ENCODE measurements at regions not wholly inside any gene's neighbourhood (a gene's known extent, or its start where the extent isn't known, plus 50 kb on each side); places are given as distances from the start of the nearest gene placed in this dataset.
A peak's percentile ranks its signal among the peaks of the same experiment; 100 is the strongest.
"Not testable (repeated sequence)": the region's sequence is repeated elsewhere in the genome, so short reads cannot be mapped to it uniquely, and the experiment has no call there.

- no peak for DNase-seq (ENCODE audit: low spot score)
These were observed 93.3 kb upstream of the MAML3 start for GRCh38 chr4:140247237-140247636.

- no peak for DNase-seq (ENCODE audit: low spot score)
These were observed 92.2 kb upstream of the MAML3 start for GRCh38 chr4:140246216-140246615.

- DNase-seq (ENCODE audit: low spot score), result no peak
These were observed 90.3 kb upstream of the MAML3 start for GRCh38 chr4:140244328-140244727.

- DNase-seq (ENCODE audit: low spot score), result peak; percentile 70
These were observed 89.3 kb upstream of the MAML3 start for GRCh38 chr4:140243278-140243753.

- no peak for DNase-seq (ENCODE audit: low spot score)
These were observed 88.6 kb upstream of the MAML3 start for GRCh38 chr4:140242357-140243277.

- no peak for DNase-seq (ENCODE audit: low spot score)
These were observed 86.3 kb upstream of the MAML3 start for GRCh38 chr4:140240237-140240636.

- DNase-seq (ENCODE audit: low spot score), result no peak
These were observed 85.3 kb upstream of the MAML3 start for GRCh38 chr4:140239311-140239710.

GRCh38 chr4:140238351-140239056 is 84.5 kb upstream of the MAML3 start:
- DNase-seq (ENCODE audit: low spot score), result no peak

GRCh38 chr4:140237616-140238350 is 83.8 kb upstream of the MAML3 start:
- no peak for DNase-seq (ENCODE audit: low spot score)

- DNase-seq (ENCODE audit: low spot score), result no peak
These were observed 82.7 kb upstream of the MAML3 start for GRCh38 chr4:140236654-140237169.

- no peak for DNase-seq (ENCODE audit: low spot score)
These were observed 80.7 kb upstream of the MAML3 start for GRCh38 chr4:140234697-140235060.

- no peak for DNase-seq (ENCODE audit: low spot score)
These were observed 80.1 kb upstream of the MAML3 start for GRCh38 chr4:140233791-140234696.

GRCh38 chr4:140229881-140230280 is 75.9 kb upstream of the MAML3 start:
- no peak for DNase-seq (ENCODE audit: low spot score)

GRCh38 chr4:140227286-140227685 is 73.3 kb upstream of the MAML3 start:
- no peak for DNase-seq (ENCODE audit: low spot score)

- no peak for DNase-seq (ENCODE audit: low spot score)
These were observed 69.2 kb upstream of the MAML3 start for GRCh38 chr4:140223056-140223810.

GRCh38 chr4:140222171-140222570 is 68.2 kb upstream of the MAML3 start:
- DNase-seq (ENCODE audit: low spot score), result no peak

GRCh38 chr4:140220058-140220457 is 66.1 kb upstream of the MAML3 start:
- DNase-seq (ENCODE audit: low spot score), result no peak

GRCh38 chr4:140219567-140219966 is 65.6 kb upstream of the MAML3 start:
- no peak for DNase-seq (ENCODE audit: low spot score)

- DNase-seq (ENCODE audit: low spot score), result not testable (repeated sequence)
These were observed 65.1 kb upstream of the MAML3 start for GRCh38 chr4:140219070-140219469.

GRCh38 chr4:140213749-140214148 is 59.8 kb upstream of the MAML3 start:
- peak; percentile 16 for DNase-seq (ENCODE audit: low spot score)
